OCI-M1 (cell line): ENCODE measurements at regions not wholly inside any gene's neighbourhood (a gene's known extent, or its start where the extent isn't known, plus 50 kb on each side); places are given as distances from the start of the nearest gene placed in this dataset.
"Not testable (repeated sequence)": the region's sequence is repeated elsewhere in the genome, so short reads cannot be mapped to it uniquely, and the experiment has no call there.

Experiments used
- DNase-seq: peaks from one replicate; lab custom pipeline; 2025; lab: John Stamatoyannopoulos, UW

- DNase-seq = no peak
Measured at GRCh38 chr11:116335078-116335477, 437.7 kb downstream of the BUD13 start.

- no peak for DNase-seq
Measured at GRCh38 chr11:116334596-116334995, 438.2 kb downstream of the BUD13 start.

- DNase-seq = no peak
Measured at GRCh38 chr11:116333001-116333535, 439.7 kb downstream of the BUD13 start.

GRCh38 chr11:116332391-116332790 lies 440.4 kb downstream of the BUD13 start:
- DNase-seq = no peak

- DNase-seq = no peak
Measured at GRCh38 chr11:116331381-116331780, 441.4 kb downstream of the BUD13 start.

- DNase-seq = no peak
Measured at GRCh38 chr11:116330439-116331185, 442.2 kb downstream of the BUD13 start.

GRCh38 chr11:116329354-116330090 lies 443.3 kb downstream of the BUD13 start:
- no peak for DNase-seq

GRCh38 chr11:116328851-116329250 lies 443.9 kb downstream of the BUD13 start:
- DNase-seq = no peak

- DNase-seq = no peak
Measured at GRCh38 chr11:116328391-116328790, 444.4 kb downstream of the BUD13 start.

- DNase-seq = no peak
Measured at GRCh38 chr11:116326146-116326545, 446.6 kb downstream of the BUD13 start.

GRCh38 chr11:116325247-116325646 lies 447.5 kb downstream of the BUD13 start:
- DNase-seq = no peak

- DNase-seq = not testable (repeated sequence)
Measured at GRCh38 chr11:116324077-116324476, 448.7 kb downstream of the BUD13 start.

- no peak for DNase-seq
Measured at GRCh38 chr11:116317212-116317611, 455.6 kb downstream of the BUD13 start.

GRCh38 chr11:116314006-116314405 lies 458.8 kb downstream of the BUD13 start:
- no peak for DNase-seq

- DNase-seq = no peak
Measured at GRCh38 chr11:116312570-116313391, 460.0 kb downstream of the BUD13 start.

- DNase-seq = no peak
Measured at GRCh38 chr11:116311206-116311605, 461.6 kb downstream of the BUD13 start.

GRCh38 chr11:116310698-116311097 lies 462.1 kb downstream of the BUD13 start:
- no peak for DNase-seq

- no peak for DNase-seq
Measured at GRCh38 chr11:116310226-116310625, 462.6 kb downstream of the BUD13 start.

GRCh38 chr11:116309446-116309845 lies 463.3 kb downstream of the BUD13 start:
- no peak for DNase-seq

- no peak for DNase-seq
Measured at GRCh38 chr11:116302756-116303155, 470.0 kb downstream of the BUD13 start.

GRCh38 chr11:116301141-116301540 lies 471.6 kb downstream of the BUD13 start:
- DNase-seq = no peak

GRCh38 chr11:116300232-116300631 lies 472.6 kb downstream of the BUD13 start:
- no peak for DNase-seq
